Nephron progenitor cell (in vitro differentiated cells): ENCODE measurements at regions not wholly inside any gene's neighbourhood (a gene's known extent, or its start where the extent isn't known, plus 50 kb on each side); places are given as distances from the start of the nearest gene placed in this dataset.

Experiments
- DNase-seq: peaks from one replicate; pipeline ENCODE4 v3.0.0; 2021
- H3K27ac Mint-ChIP-seq: 2 replicates; pipeline ENCODE4 v1.8.0; 2021; ENCODE audit warnings: mild to moderate bottlenecking, moderate library complexity, mixed read lengths
- H3K27me3 Mint-ChIP-seq: 2 replicates; pipeline ENCODE4 v1.8.0; 2021; ENCODE audit warnings: mild to moderate bottlenecking, low read depth, mixed read lengths; ENCODE audit not compliant: poor library complexity
- H3K36me3 Mint-ChIP-seq: 2 replicates; pipeline ENCODE4 v1.8.0; 2021; ENCODE audit warnings: low read depth, mixed read lengths
- H3K4me1 Mint-ChIP-seq: 2 replicates; pipeline ENCODE4 v1.8.0; 2021; ENCODE audit warnings: mixed read lengths
- H3K4me3 Mint-ChIP-seq: 2 replicates; pipeline ENCODE4 v1.8.0; 2021; ENCODE audit warnings: mild to moderate bottlenecking, moderate library complexity, mixed read lengths
- H3K9me3 Mint-ChIP-seq: 2 replicates; pipeline ENCODE4 v1.8.0; 2021; ENCODE audit warnings: mild to moderate bottlenecking, moderate library complexity, mixed read lengths
- CTCF ChIP-seq: fragments of 200-600 bp; sonication (generic); IDR thresholded peaks from 2 replicates; pipeline ENCODE4 v1.5.0; 2021; ENCODE audit warnings: antibody characterized with exemption

DNA sequence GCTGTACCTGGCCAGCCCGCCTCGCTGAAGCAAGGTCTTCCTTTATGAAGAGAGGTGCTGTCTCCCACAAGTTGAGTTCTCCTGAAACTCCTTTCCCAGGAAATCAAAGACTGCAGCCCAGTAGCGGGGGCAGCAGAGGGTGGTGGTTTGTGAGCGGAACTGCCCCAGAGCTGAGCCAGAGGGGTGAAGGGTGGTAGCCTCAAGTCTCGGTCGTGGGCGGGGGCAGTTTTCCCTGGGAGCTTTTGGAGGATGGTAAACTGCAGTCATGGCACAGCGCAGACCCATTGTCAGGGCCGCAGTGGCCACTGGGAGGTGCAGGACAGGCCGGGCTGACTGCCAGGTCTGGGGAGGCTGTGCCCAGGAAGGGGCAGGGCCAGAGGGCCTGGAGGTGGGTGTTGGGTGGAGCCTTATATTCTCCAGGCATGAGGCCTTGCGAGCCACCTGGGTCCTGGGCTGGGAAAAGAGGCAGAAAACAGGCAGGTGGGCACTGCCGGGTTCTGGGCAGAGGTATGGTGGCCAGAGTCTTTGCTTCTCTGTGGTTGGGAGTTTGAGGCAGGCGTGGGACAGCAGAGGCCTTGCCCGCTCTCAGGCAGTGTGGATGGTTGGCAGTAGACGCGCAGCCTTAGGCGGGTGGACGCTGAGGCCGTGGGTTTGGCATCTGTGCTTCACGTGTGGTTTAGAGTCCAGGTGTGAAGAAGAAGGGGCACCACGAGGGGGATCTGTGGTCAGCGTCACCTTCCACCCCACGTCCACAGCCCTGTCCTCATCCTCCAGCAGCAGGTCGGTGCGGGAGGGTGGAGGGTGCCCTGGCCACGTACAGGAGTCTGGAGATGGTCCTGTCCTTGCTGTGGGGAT is 1176.4 kb downstream of the BRD1 start:
- TF ChIP-seq CTCF = no peak
- Mint-ChIP-seq H3K4me1 (no peaks in the 10 kb centered on the region), H3K9me3 (no peaks in the 10 kb centered on the region), H3K36me3 (no peaks in the 10 kb centered on the region), H3K4me3 (no peak overlapping the region), H3K27ac (peak overlapping the region; percentile 59), H3K27me3 (peaks cover 10% of the 10 kb centered on the region)
- DNase-seq = no peak

DNA sequence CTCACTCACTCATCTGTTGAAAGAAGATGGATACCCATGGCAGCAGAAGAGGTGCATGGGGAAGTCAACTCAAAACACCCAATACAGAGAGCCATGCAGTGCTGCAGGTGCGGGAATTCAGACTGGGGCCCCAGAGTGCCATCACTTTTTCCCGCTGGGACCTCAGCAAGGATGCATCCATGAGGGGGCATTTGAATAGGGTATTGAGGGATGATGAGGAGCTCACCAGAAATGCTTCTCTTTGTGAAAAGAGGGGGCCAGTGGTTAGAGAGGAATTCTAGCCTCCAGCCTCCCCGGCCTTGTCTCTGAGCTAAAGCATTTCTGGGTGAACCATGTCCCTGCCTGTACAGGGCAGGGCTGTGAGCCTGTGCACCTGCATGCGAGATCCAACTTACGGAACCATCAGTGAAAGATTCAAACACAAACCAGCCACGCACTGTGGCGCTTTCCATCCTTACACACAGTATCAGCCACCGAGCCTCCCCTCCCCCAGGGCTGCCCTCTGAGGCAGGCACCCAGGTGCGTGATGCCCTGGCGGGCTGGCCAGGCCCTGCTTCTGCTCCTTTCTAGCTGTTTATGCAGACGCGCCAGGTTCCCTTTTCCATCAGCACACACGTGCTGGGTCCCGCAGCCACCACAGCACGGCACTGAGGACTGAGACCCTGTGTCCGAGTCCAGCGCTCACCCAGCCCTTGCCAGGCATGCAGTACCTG is 1177.2 kb downstream of the BRD1 start:
- TF ChIP-seq CTCF = no peak
- H3K27ac Mint-ChIP-seq = no peak overlapping the region
- H3K4me3 Mint-ChIP-seq = no peak overlapping the region
- no peak for DNase-seq
- no peaks in the 10 kb centered on the region for H3K4me1 Mint-ChIP-seq
- H3K9me3 Mint-ChIP-seq = no peaks in the 10 kb centered on the region
- no peaks in the 10 kb centered on the region for H3K36me3 Mint-ChIP-seq
- H3K27me3 Mint-ChIP-seq = peaks cover 10% of the 10 kb centered on the region

DNA sequence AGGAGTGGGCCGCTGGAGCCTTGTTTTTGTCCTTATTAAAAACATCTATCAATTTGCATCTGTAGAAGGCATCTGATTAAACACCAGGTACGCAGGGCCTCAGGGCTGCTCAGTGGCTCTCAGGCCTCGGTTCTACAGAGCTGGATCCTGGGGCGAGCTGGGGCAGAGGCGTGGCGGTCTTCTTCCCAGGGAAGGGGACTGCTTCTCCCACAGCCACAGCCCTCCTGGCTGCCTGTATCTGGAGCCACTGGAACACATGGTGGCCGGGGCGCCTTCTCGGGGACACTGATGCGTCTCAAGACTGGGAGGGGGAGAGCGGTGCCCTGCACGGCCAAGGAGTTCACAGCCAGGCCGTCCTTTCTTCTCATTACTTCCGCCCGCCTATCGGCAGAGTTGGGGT is 1178.2 kb downstream of the BRD1 start:
- Mint-ChIP-seq H3K27ac (no peak overlapping the region), H3K4me1 (no peaks in the 10 kb centered on the region), H3K36me3 (no peaks in the 10 kb centered on the region), H3K4me3 (no peak overlapping the region), H3K9me3 (no peaks in the 10 kb centered on the region), H3K27me3 (peaks cover 10% of the 10 kb centered on the region)
- DNase-seq = no peak
- no peak for TF ChIP-seq CTCF

DNA sequence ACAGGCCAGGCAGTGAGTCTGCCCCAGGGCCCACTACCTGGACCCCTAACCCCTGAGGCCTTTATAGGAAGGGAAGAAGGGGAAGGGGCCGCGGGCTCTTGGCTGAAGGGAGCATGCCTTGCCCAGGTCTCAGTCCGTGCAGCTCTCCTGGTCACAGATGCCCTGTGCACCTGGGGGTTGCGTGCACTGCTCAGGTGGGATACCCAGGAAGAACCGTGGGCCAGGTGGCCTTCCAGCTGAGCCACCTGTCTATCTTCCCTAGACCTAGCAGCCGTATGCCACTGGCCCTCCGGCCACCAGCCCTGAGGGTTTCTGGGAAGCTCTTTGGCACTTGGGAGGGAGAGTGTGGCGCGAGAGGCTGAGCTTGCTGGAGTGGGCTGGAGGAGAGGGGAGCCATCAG is 1178.6 kb downstream of the BRD1 start:
- Mint-ChIP-seq H3K27me3 (peaks cover 10% of the 10 kb centered on the region), H3K36me3 (no peaks in the 10 kb centered on the region), H3K4me1 (peaks cover 3% of the 10 kb centered on the region), H3K9me3 (no peaks in the 10 kb centered on the region), H3K4me3 (no peak overlapping the region), H3K27ac (no peak overlapping the region)
- no peak for DNase-seq
- TF ChIP-seq CTCF = no peak

- peaks cover 7% of the 10 kb centered on the region for H3K4me1 Mint-ChIP-seq
- H3K36me3 Mint-ChIP-seq = no peaks in the 10 kb centered on the region
- TF ChIP-seq CTCF = no peak
- DNase-seq = no peak
- peaks cover 6% of the 10 kb centered on the region for H3K27me3 Mint-ChIP-seq
- no peaks in the 10 kb centered on the region for H3K9me3 Mint-ChIP-seq
- no peak overlapping the region for H3K4me3 Mint-ChIP-seq
- H3K27ac Mint-ChIP-seq = no peak overlapping the region
These were observed 1179.8 kb downstream of the BRD1 start for GRCh38 chr22:48647606-48648515.
